SU-DHL-6 (cell line): ENCODE measurements at regions not wholly inside any gene's neighbourhood (a gene's known extent, or its start where the extent isn't known, plus 50 kb on each side); places are given as distances from the start of the nearest gene placed in this dataset.

Experiments
- CTCF ChIP-seq: fragments of 200-600 bp; sonication (generic); IDR thresholded peaks from one replicate; pipeline ENCODE4 v1.5.1; 2017; ENCODE audit warnings: antibody characterized with exemption, mild to moderate bottlenecking, low read length, moderate library complexity; ENCODE audit not compliant: insufficient read depth, poor library complexity, severe bottlenecking
- EZH2phosphoT487 ChIP-seq: fragments of 200-600 bp; sonication (generic), shearing (Covaris generic); conservative IDR thresholded peaks from 2 replicates; pipeline ENCODE4 v1.6.1; 2018; ENCODE audit warnings: mild to moderate bottlenecking, antibody characterized with exemption, low read length, moderate library complexity, mixed read lengths

DNA sequence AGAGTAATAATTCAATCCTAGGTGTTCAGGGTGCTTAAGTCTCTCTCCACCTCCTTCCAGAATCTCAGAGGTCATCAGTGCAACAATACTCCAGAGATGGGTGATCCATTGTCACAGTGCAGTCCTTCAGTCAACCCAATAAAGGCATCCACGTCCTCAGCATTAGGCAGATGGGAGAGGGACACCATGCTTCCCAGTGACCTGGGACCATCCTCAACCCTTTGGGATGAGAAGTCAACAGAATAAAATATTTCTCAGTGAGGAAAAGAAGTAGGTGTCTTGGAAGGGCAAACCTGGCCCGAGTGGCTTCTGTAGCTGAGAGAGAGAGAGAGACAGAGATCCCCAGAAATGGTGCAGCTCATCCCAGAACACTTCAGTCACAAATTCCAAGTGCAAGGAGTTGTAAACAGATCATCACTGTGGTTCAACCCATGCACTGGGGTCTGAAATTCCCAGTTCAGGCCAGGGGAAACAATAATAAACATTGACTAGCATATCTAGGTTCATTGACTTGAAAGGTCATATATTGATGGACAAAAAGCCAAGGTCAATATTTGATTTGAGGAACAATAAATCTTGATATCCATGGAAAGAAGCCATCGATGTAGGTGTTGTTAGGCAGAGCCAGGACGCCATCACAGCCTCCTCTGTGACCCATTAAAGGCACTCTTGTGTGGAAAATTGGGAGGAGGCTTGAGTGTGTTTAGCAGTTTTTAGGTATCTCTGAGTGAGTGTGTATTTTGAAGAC, 256.0 kb upstream of the ZMIZ1 start:
- TF ChIP-seq CTCF (no peak), EZH2phosphoT487 (no peak)
